HepG2 (cell line): ENCODE measurements at regions not wholly inside any gene's neighbourhood (a gene's known extent, or its start where the extent isn't known, plus 50 kb on each side); places are given as distances from the start of the nearest gene placed in this dataset.

Source experiments
- ATAC-seq: fragments of 200-7000 bp; cut with Tn5 transposase; 3 replicates; pipeline ENCODE4 v1.9.1; 2020; ENCODE audit warnings: mild to moderate bottlenecking, moderate library complexity
- BruUV-seq: library from RNA; stranded (reverse); fragments of 400-500 nt; replicated peaks from 2 replicates; lab custom pipeline; 2021; lab: Mats Ljungman, UMichigan
- CTCF ChIA-PET: fragments of 300-600 bp; formaldehyde crosslinking; extraction: SDS; loops from one replicate; lab custom pipeline; 2021; ENCODE audit warnings: low total read pairs, inconsistent platforms, low intra/inter-chr PET ratio; lab: Yijun Ruan, JAX
- POLR2A ChIA-PET: fragments of 350-600 bp; sonication (Branson Sonifier 250); formaldehyde crosslinking; loops from one replicate; lab custom pipeline; 2020; ENCODE audit warnings: antibody characterized with exemption, inconsistent platforms; lab: Yijun Ruan, JAX
- DNase-seq: peaks from one replicate; pipeline ENCODE4 v3.0.0-alpha.2; 2015; ENCODE audit warnings: low spot score
- FAIRE-seq: peaks from 3 replicates; lab custom pipeline; 2011; peaks lifted over from hg19 to GRCh38; lab: Jason Lieb, UNC
- H2AFZ ChIP-seq: one replicate; pipeline ENCODE4 v1.6.1; 2011; ENCODE audit warnings: low read length, inconsistent platforms
- H3K27ac ChIP-seq: fragments of 300-600 bp; 3 replicates; pipeline ENCODE4 v1.8.0; 2011; ENCODE audit warnings: mixed run types, mild to moderate bottlenecking, mixed read lengths, low read length, inconsistent platforms; ENCODE audit not compliant: insufficient read depth; ENCODE audit errors: extremely low read length
- H3K27me3 ChIP-seq, 2 experiments: fragments of 200-600 bp in 1 of 2; 2 replicates in 1 of 2; 3 replicates in 1 of 2; pipeline versions ENCODE4 v1.6.0 to v1.8.0; 2011; ENCODE audit warnings: low read length in 2 of 2, mild to moderate bottlenecking in 2 of 2, moderate library complexity in 2 of 2, inconsistent platforms in 1 of 2; ENCODE audit not compliant: insufficient read depth in 2 of 2, control insufficient read depth in 1 of 2
- H3K36me3 ChIP-seq, 2 experiments: fragments of 200-600 bp in 1 of 2; replicated peaks in 1 of 2; 2 replicates in 1 of 2; 3 replicates in 1 of 2; pipeline versions ENCODE4 v1.5.1 to v1.8.0; 2011; ENCODE audit warnings: low read length in 2 of 2, inconsistent platforms in 1 of 2; ENCODE audit not compliant: insufficient read depth in 2 of 2, control insufficient read depth in 1 of 2
- H3K4me1 ChIP-seq: 2 replicates; pipeline ENCODE4 v1.5.1; 2012; ENCODE audit warnings: low read length, inconsistent platforms; ENCODE audit not compliant: insufficient read depth
- H3K4me2 ChIP-seq: 2 replicates; pipeline ENCODE4 v1.6.0; 2011; ENCODE audit warnings: low read depth, low read length, inconsistent platforms
- H3K4me3 ChIP-seq, 3 experiments: fragments of 200-600 bp in 1 of 3; sonication (generic), shearing (Covaris generic) in 1 of 3; replicated peaks in 1 of 3; 2 replicates each; pipeline ENCODE4 v1.5.1; 2011 to 2016; ENCODE audit warnings: low read length in 3 of 3, inconsistent platforms in 2 of 3, low read depth in 2 of 3, mild to moderate bottlenecking in 2 of 3, control low read depth in 1 of 3, mixed read lengths in 1 of 3; ENCODE audit not compliant: insufficient read depth in 1 of 3
- H3K79me2 ChIP-seq: one replicate; pipeline ENCODE4 v1.6.1; 2011; ENCODE audit warnings: low read length, inconsistent platforms; ENCODE audit not compliant: insufficient read depth
- H3K9ac ChIP-seq: 2 replicates; pipeline ENCODE4 v1.6.0; 2011; ENCODE audit warnings: mild to moderate bottlenecking, low read depth, low read length, inconsistent platforms; ENCODE audit not compliant: insufficient read depth
- H3K9me3 ChIP-seq: 2 replicates; pipeline ENCODE4 v1.5.1; 2012; ENCODE audit warnings: mild to moderate bottlenecking, low read length
- H4K20me1 ChIP-seq: 2 replicates; pipeline ENCODE4 v1.6.0; 2011; ENCODE audit warnings: inconsistent platforms, mild to moderate bottlenecking, low read length, moderate library complexity; ENCODE audit not compliant: insufficient read depth
- ASH2L ChIP-seq: fragments of 300-600, 200-600 bp; sonication (generic); IDR thresholded peaks from 2 replicates; pipeline ENCODE4 v1.7.0; 2017; ENCODE audit warnings: low read depth, mild to moderate bottlenecking, moderate library complexity, mixed read lengths, low read length; ENCODE audit not compliant: insufficient read length
- HBP1 ChIP-seq: IDR thresholded peaks from 2 replicates; pipeline ENCODE4 v1.6.1; 2016; ENCODE audit warnings: low read depth, control low read depth
- HIVEP1 ChIP-seq: sonication (generic); formaldehyde crosslinking; IDR thresholded peaks from 2 replicates; pipeline ENCODE4 v1.4.0; 2020; ENCODE audit warnings: mild to moderate bottlenecking, missing genetic modification reagents
- HNRNPK ChIP-seq: fragments of 200-400 bp; formaldehyde crosslinking; IDR thresholded peaks from 2 replicates; pipeline ENCODE4 v1.6.1; 2018; ENCODE audit warnings: low read length, low read depth, moderate library complexity, mild to moderate bottlenecking; ENCODE audit not compliant: poor library complexity, severe bottlenecking
- ISL2 ChIP-seq: sonication (generic); formaldehyde crosslinking; IDR thresholded peaks from 2 replicates; pipeline ENCODE4 v1.5.0; 2020; ENCODE audit warnings: missing genetic modification reagents
- YY1 ChIP-seq: IDR thresholded peaks from 2 replicates; pipeline ENCODE4 v1.6.1; 2011; ENCODE audit warnings: low read length, low read depth, moderate library complexity, mild to moderate bottlenecking; ENCODE audit not compliant: insufficient read depth, insufficient replicate concordance
- ZNF232 ChIP-seq: sonication (generic); formaldehyde crosslinking; IDR thresholded peaks from 2 replicates; pipeline ENCODE4 v1.4.0; 2020; ENCODE audit warnings: missing genetic modification reagents, borderline replicate concordance
- ZNF772 ChIP-seq: sonication (generic); formaldehyde crosslinking; IDR thresholded peaks from 2 replicates; pipeline ENCODE4 v1.5.0; 2020; ENCODE audit warnings: mild to moderate bottlenecking, missing genetic modification reagents
- ZSCAN12 ChIP-seq: sonication (generic); formaldehyde crosslinking; IDR thresholded peaks from 2 replicates; pipeline ENCODE4 v1.9.0; 2021; ENCODE audit warnings: mild to moderate bottlenecking, missing genetic modification reagents
- WGBS: methylation state at CpG from one replicate; pipeline ENCODE4 v1.1.6; 2017; ENCODE audit warnings: low lambda C conversion rate; 5-methylcytosine and 5-hydroxymethylcytosine counted together
- in situ Hi-C: cut with HindIII; loops from 2 replicates; pipeline ENCODE4 v1.10.0; 2017; ENCODE audit warnings: low pct_unique_long_range_greater_than_20kb; ENCODE audit not compliant: extremely low pct_ligation_motif_present
- intact Hi-C: fragments of 100-400 bp; cut with micrococcal nuclease; formaldehyde crosslinking; loops from one replicate; pipeline ENCODE4 v1.10.0; 2022; ENCODE audit not compliant: unreplicated experiment
- TF ChIP-seq, protein P1 (sequence below), 2 experiments: sonication (generic) in 1 of 2; formaldehyde crosslinking in 1 of 2; IDR thresholded peaks; 2 replicates each; pipeline versions ENCODE4 v1.5.1 to v1.6.1; 2011 to 2020; ENCODE audit warnings: borderline replicate concordance in 1 of 2, low read depth in 1 of 2, low read length in 1 of 2, mild to moderate bottlenecking in 1 of 2, missing genetic modification reagents in 1 of 2, moderate library complexity in 1 of 2

- DNase-seq = no peak
- no peak for ATAC-seq
- BruUV-seq = no TSS peak
- peaks cover 1 to 8% of the 10 kb centered on the region in 2 experiments; a peak in 2 of 5 replicates for H3K27me3 ChIP-seq
- POLR2A ChIA-PET = no interaction called here
- FAIRE-seq = no peak
- H3K79me2 ChIP-seq = no peaks in the 10 kb centered on the region
- intact Hi-C loops (no loop called here), in situ Hi-C loops (no loop called here)
- H3K4me1 ChIP-seq = no peaks in the 10 kb centered on the region
- 0% methylated on average over 1 of the region's 2 CpGs for WGBS
- no peak overlapping the region for H3K9ac ChIP-seq
- TF ChIP-seq ZSCAN12 (CRISPR knock-in tag) (no peak), ASH2L (no peak), ISL2 (CRISPR knock-in tag) (no peak), HBP1 (CRISPR knock-in tag) (no peak), YY1 (no peak)
- no peak overlapping the region for H3K4me2 ChIP-seq
- H3K4me3 ChIP-seq = no peak overlapping the region
- no peaks in the 10 kb centered on the region for H3K36me3 ChIP-seq
- no peaks in the 10 kb centered on the region for H4K20me1 ChIP-seq
- no peaks in the 10 kb centered on the region for H3K9me3 ChIP-seq
- H3K27ac ChIP-seq = no peak overlapping the region
- no peak overlapping the region for H2AFZ ChIP-seq
- CTCF ChIA-PET = no interaction called here
Observed at GRCh38 chr14:75344411-75344810, 65.8 kb downstream of the FOS start.

DNA sequence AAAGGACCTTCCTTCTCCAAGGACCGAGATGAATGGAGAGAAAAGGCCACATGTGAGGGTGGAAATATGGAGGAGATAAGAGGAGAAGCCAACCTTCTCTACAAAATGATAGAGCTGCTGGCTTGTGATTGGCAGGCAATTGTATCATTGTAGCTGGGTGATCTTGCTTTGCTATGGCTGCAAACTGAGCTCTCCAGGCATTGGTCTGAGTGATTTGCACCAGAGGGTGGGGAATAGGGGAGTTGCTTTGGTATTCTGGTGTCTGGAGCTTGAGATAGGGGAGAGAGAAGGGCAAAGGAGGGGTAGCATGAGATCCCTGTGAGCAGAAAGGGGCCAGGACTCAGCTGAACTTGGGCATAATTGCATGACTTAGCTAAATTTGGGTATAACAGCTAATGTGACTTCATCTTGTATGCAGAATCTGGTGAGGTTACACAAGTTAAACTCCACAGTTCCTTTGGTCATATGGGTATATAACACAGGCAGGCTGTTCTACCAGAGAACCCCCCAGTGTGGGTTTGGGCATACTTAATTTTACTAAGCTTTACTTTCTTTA, 72.0 kb downstream of the FOS start:
- H3K4me1 ChIP-seq = no peaks in the 10 kb centered on the region
- H3K9ac ChIP-seq = no peak overlapping the region
- H3K4me3 ChIP-seq = no peak overlapping the region
- FAIRE-seq (no peak), DNase-seq (no peak), ATAC-seq (no peak)
- no peak overlapping the region for H3K4me2 ChIP-seq
- no peaks in the 10 kb centered on the region for H4K20me1 ChIP-seq
- H3K79me2 ChIP-seq = no peaks in the 10 kb centered on the region
- no peak overlapping the region for H3K27ac ChIP-seq
- no TSS peak for BruUV-seq
- ChIA-PET POLR2A (no interaction called here), CTCF (no interaction called here)
- H3K9me3 ChIP-seq = no peaks in the 10 kb centered on the region
- intact Hi-C loops (no loop called here), in situ Hi-C loops (no loop called here)
- H3K27me3 ChIP-seq = peaks cover under 1 to 1% of the 10 kb centered on the region in 2 experiments; a peak in 3 of 5 replicates
- WGBS = 0% methylated on average over 1 of the region's 1 CpG
- no peaks in the 10 kb centered on the region for H3K36me3 ChIP-seq
- H2AFZ ChIP-seq = no peak overlapping the region
- TF ChIP-seq HNRNPK = no peak
- TF ChIP-seq, protein P1, sequence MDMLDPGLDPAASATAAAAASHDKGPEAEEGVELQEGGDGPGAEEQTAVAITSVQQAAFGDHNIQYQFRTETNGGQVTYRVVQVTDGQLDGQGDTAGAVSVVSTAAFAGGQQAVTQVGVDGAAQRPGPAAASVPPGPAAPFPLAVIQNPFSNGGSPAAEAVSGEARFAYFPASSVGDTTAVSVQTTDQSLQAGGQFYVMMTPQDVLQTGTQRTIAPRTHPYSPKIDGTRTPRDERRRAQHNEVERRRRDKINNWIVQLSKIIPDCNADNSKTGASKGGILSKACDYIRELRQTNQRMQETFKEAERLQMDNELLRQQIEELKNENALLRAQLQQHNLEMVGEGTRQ (IDR thresholded peaks at IDR 0.05; ENCODE audit: low read depth, low read length) = no peak
- TF ChIP-seq, protein P1 (CRISPR knock-in tag; IDR thresholded peaks at IDR 0.05; ENCODE audit: borderline replicate concordance) = no peak
- no peak for TF ChIP-seq ZNF772
- no peak for TF ChIP-seq ZNF232 (CRISPR knock-in tag)
- no peak for TF ChIP-seq HIVEP1 (CRISPR knock-in tag)
